K562 (cell line): ENCODE measurements at regions not wholly inside any gene's neighbourhood (a gene's known extent, or its start where the extent isn't known, plus 50 kb on each side); places are given as distances from the start of the nearest gene placed in this dataset.
A peak's percentile ranks its signal among the peaks of the same experiment; 100 is the strongest.

Experiments used
- ATAC-seq: fragments of 200-7000 bp; cut with Tn5 transposase; 3 replicates; pipeline ENCODE4 v1.9.1; 2020; ENCODE audit warnings: moderate library complexity
- BruUV-seq: library from RNA; stranded (reverse); fragments of 400-500 nt; replicated peaks from 2 replicates; lab custom pipeline; 2021; lab: Mats Ljungman, UMichigan
- CTCF ChIA-PET: fragments of 300-600 bp; formaldehyde crosslinking; extraction: SDS; loops from one replicate; lab custom pipeline; 2021; ENCODE audit warnings: low intra/inter-chr PET ratio; lab: Yijun Ruan, JAX
- POLR2A ChIA-PET: fragments of 300-600, 350-650 bp; sonication (Branson Sonifier 250); formaldehyde crosslinking; extraction: SDS; loops from one replicate; lab custom pipeline; 2021; ENCODE audit warnings: antibody characterized with exemption, inconsistent platforms; lab: Yijun Ruan, JAX
- DNase-seq, 4 experiments: peaks; one replicate each; pipeline versions ENCODE4 v3.0.0 to v3.0.0-alpha.2; 2011 to 2018; ENCODE audit warnings: low spot score in 3 of 4, mixed read lengths in 3 of 4; ENCODE audit errors: extremely low read depth in 1 of 4
- FAIRE-seq: peaks from 2 replicates; lab custom pipeline; 2011; peaks lifted over from hg19 to GRCh38; lab: Jason Lieb, UNC
- H2AFZ ChIP-seq: 2 replicates; pipeline ENCODE4 v1.6.0; 2011; ENCODE audit warnings: low read depth, low read length, control low read depth, inconsistent platforms
- H3K27ac ChIP-seq: fragments of 200-600 bp; 3 replicates; pipeline ENCODE4 v1.8.0; 2011; ENCODE audit warnings: low read depth, mild to moderate bottlenecking, control low read depth, inconsistent platforms, low read length, moderate library complexity, mixed read lengths; ENCODE audit errors: extremely low read depth
- H3K27me3 ChIP-seq, 2 experiments: fragments of 300-600 bp in 1 of 2; 2 replicates in 1 of 2; 3 replicates in 1 of 2; pipeline versions ENCODE4 v1.6.0 to v1.8.0; 2011; ENCODE audit warnings: inconsistent platforms in 2 of 2, low read length in 2 of 2, mild to moderate bottlenecking in 1 of 2, mixed read lengths in 1 of 2, moderate library complexity in 1 of 2; ENCODE audit not compliant: control insufficient read depth in 2 of 2, insufficient read depth in 2 of 2
- H3K36me3 ChIP-seq: fragments of 300-600 bp; 3 replicates; pipeline ENCODE4 v1.8.0; 2011; ENCODE audit warnings: mild to moderate bottlenecking, low read length, inconsistent platforms; ENCODE audit not compliant: control insufficient read depth, insufficient read depth
- H3K4me1 ChIP-seq, 2 experiments: fragments of 200-600 bp in 1 of 2; replicated peaks in 1 of 2; 2 replicates in 1 of 2; 3 replicates in 1 of 2; pipeline versions ENCODE4 v1.5.1 to v1.8.0; 2011; ENCODE audit warnings: inconsistent platforms in 2 of 2, low read length in 2 of 2, mild to moderate bottlenecking in 1 of 2, mixed read lengths in 1 of 2, moderate library complexity in 1 of 2; ENCODE audit not compliant: control insufficient read depth in 2 of 2, insufficient read depth in 2 of 2
- H3K4me2 ChIP-seq: 2 replicates; pipeline ENCODE4 v1.6.1; 2011; ENCODE audit warnings: low read length, control low read depth, inconsistent platforms, mixed read lengths; ENCODE audit not compliant: insufficient read depth
- H3K4me3 ChIP-seq: fragments of 200-600 bp; sonication (generic), shearing (Covaris generic); 2 replicates; pipeline ENCODE4 v1.5.1; 2016; ENCODE audit warnings: control low read depth, inconsistent platforms
- H3K79me2 ChIP-seq: fragments of 200-600 bp; 3 replicates; pipeline ENCODE4 v1.8.0; 2011; ENCODE audit warnings: low read length, inconsistent platforms; ENCODE audit not compliant: control insufficient read depth, insufficient read depth
- H3K9ac ChIP-seq, 2 experiments: 2 replicates each; pipeline versions ENCODE4 v1.6.0 to v1.6.1; 2011; ENCODE audit warnings: low read depth in 2 of 2, low read length in 2 of 2, control low read depth in 1 of 2, inconsistent platforms in 1 of 2, mild to moderate bottlenecking in 1 of 2, mixed read lengths in 1 of 2; ENCODE audit not compliant: insufficient read depth in 1 of 2
- H3K9me1 ChIP-seq: one replicate; pipeline ENCODE4 v1.6.0; 2011; ENCODE audit warnings: inconsistent platforms, mild to moderate bottlenecking, low read length, moderate library complexity; ENCODE audit not compliant: control insufficient read depth, insufficient read depth
- H3K9me3 ChIP-seq: replicated peaks from 2 replicates; pipeline ENCODE4 v1.5.1; 2011; ENCODE audit warnings: low read depth, low read length, inconsistent platforms; ENCODE audit not compliant: control insufficient read depth, insufficient read depth
- H4K20me1 ChIP-seq: replicated peaks from 2 replicates; pipeline ENCODE4 v1.6.1; 2011; ENCODE audit warnings: low read length, inconsistent platforms, mixed read lengths; ENCODE audit not compliant: control insufficient read depth, insufficient read depth
- CTBP1 ChIP-seq: fragments of 450-650 bp; IDR thresholded peaks from 2 replicates; pipeline ENCODE4 v1.6.1; 2016; ENCODE audit warnings: borderline replicate concordance
- FOXA3 ChIP-seq, 2 experiments: fragments of 450-650 bp in 1 of 2; sonication (generic) in 1 of 2; formaldehyde crosslinking; IDR thresholded peaks in 1 of 2; conservative IDR thresholded peaks in 1 of 2; 2 replicates each; pipeline versions ENCODE4 v1.4.0 to v1.8.0; 2020 to 2022; ENCODE audit warnings: mild to moderate bottlenecking in 2 of 2, missing genetic modification reagents in 1 of 2
- RBM25 ChIP-seq: fragments of 200-400 bp; formaldehyde crosslinking; IDR thresholded peaks from 2 replicates; pipeline ENCODE4 v1.6.1; 2018; ENCODE audit warnings: low read length, low read depth, moderate library complexity; ENCODE audit not compliant: severe bottlenecking
- SMARCA4 ChIP-seq: fragments of 450-650 bp; IDR thresholded peaks from 2 replicates; pipeline ENCODE4 v1.6.1; 2016
- ZFP36 ChIP-seq: fragments of 150-350 bp; IDR thresholded peaks from 2 replicates; pipeline ENCODE4 v1.6.1; 2018; ENCODE audit warnings: low read length, low read depth; ENCODE audit not compliant: partially characterized antibody
- WGBS: fragments of 100-300 bp; shearing (Covaris generic); methylation state at CpG from one replicate; pipeline ENCODE4 v1.1.6; 2016; ENCODE audit warnings: low coverage, mixed read lengths; ENCODE audit not compliant: insufficient coverage; ENCODE audit errors: missing lambda C conversion rate; 5-methylcytosine and 5-hydroxymethylcytosine counted together
- in situ Hi-C: fragments of 300-500 bp; cut with MboI; formaldehyde crosslinking; loops from 4 replicates; pipeline ENCODE4 v1.15.0; 2018; ENCODE audit warnings: inconsistent platforms, mixed read lengths
- intact Hi-C: fragments of 100-400 bp; cut with micrococcal nuclease; formaldehyde crosslinking; loops from 2 replicates; pipeline ENCODE4 v1.14.2; 2022
- TF ChIP-seq, protein P1 (sequence below), 3 experiments: IDR thresholded peaks in 2 of 3; conservative IDR thresholded peaks in 1 of 3; 2 replicates each; pipeline ENCODE4 v1.5.1; 2011 to 2012; ENCODE audit warnings: low read length in 3 of 3, mild to moderate bottlenecking in 3 of 3, control low read depth in 2 of 3, improper control_type of control experiment in 1 of 3, inconsistent platforms in 1 of 3, low read depth in 1 of 3, mixed read lengths in 1 of 3, moderate library complexity in 1 of 3; ENCODE audit not compliant: insufficient read depth in 2 of 3

DNA sequence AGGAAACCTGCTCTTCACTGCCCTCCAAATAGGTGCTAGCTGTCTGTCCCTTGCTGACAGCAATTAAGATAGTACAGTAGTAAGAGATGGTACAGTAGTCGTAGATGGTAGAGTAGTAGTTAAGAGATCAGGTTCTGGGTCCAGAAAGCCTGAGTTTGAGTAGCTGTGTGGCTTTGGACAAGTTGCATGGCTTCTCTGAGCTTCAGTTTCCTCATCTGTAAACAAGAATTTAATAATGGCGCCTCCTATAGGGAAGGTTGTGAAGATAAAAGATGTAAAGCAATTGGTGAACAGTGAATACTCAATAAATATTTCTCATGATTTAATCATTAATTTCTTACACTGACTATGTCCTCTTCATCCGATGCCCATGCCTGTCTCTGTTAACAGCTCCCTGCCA, 86.9 kb upstream of the BCL6 start:
- Histone ChIP-seq H3K79me2 (no peaks in the 10 kb centered on the region), H3K4me1 (no peaks in the 10 kb centered on the region), H4K20me1 (no peaks in the 10 kb centered on the region; the same call in 1 of the 2 replicates), H3K36me3 (no peaks in the 10 kb centered on the region)
- intact Hi-C loops (no loop called here), in situ Hi-C loops (no loop called here)
- FAIRE-seq, result no peak
- TF ChIP-seq, protein P1, sequence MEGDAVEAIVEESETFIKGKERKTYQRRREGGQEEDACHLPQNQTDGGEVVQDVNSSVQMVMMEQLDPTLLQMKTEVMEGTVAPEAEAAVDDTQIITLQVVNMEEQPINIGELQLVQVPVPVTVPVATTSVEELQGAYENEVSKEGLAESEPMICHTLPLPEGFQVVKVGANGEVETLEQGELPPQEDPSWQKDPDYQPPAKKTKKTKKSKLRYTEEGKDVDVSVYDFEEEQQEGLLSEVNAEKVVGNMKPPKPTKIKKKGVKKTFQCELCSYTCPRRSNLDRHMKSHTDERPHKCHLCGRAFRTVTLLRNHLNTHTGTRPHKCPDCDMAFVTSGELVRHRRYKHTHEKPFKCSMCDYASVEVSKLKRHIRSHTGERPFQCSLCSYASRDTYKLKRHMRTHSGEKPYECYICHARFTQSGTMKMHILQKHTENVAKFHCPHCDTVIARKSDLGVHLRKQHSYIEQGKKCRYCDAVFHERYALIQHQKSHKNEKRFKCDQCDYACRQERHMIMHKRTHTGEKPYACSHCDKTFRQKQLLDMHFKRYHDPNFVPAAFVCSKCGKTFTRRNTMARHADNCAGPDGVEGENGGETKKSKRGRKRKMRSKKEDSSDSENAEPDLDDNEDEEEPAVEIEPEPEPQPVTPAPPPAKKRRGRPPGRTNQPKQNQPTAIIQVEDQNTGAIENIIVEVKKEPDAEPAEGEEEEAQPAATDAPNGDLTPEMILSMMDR (IDR thresholded peaks at IDR 0.05 in 2 of 3, conservative IDR thresholded peaks at IDR 0.05 in 1 of 3; ENCODE audit: insufficient read depth in 2 of 3, low read depth in 1 of 3, low read length in 3 of 3), result peak in 1 of 3 experiments; percentile 21; a peak in 2 of 6 replicates
- no peak for TF ChIP-seq SMARCA4
- peak in 1 of 2 experiments; percentile 38; a peak in 1 of 4 replicates for TF ChIP-seq FOXA3 (CRISPR knock-in tag; conservative IDR thresholded peaks at IDR 0.05 in 1 of 2, IDR thresholded peaks at IDR 0.05 in 1 of 2)
- TF ChIP-seq ZFP36, result peak; percentile 67
- TF ChIP-seq RBM25, result peak; percentile 54
- TF ChIP-seq CTBP1, result no peak
- TF ChIP-seq, all 486 proteins: peak for 4
- Histone ChIP-seq H3K27me3 (no peaks in the 10 kb centered on the region), H3K4me2 (no peak overlapping the region), H3K27ac (no peak overlapping the region), H3K4me3 (no peak overlapping the region), H3K9me3 (no peaks in the 10 kb centered on the region), H3K9me1 (no peaks in the 10 kb centered on the region), H2AFZ (no peak overlapping the region), H3K9ac (no peak overlapping the region)
- 3% methylated on average over 3 of the region's 3 CpGs for WGBS
- CTCF ChIA-PET, result no interaction called here
- BruUV-seq, result no TSS peak
- DNase-seq (no peak), ATAC-seq (no peak)
- POLR2A ChIA-PET, result interaction anchor here (0.6 kb wide), 1 partner anchor 67 kb away, joined by 3 read pairs; no protein-coding TSS in a partner anchor
